Colon (tissue), 2 donors: ENCODE measurements at regions not wholly inside any gene's neighbourhood (a gene's known extent, or its start where the extent isn't known, plus 50 kb on each side); places are given as distances from the start of the nearest gene placed in this dataset.
A peak's percentile ranks its signal among the peaks of the same experiment; 100 is the strongest.
"Not testable (repeated sequence)": the region's sequence is repeated elsewhere in the genome, so short reads cannot be mapped to it uniquely, and the experiment has no call there.

Experiments
- FAIRE-seq: peaks from 2 replicates; lab custom pipeline; 2012; peaks lifted over from hg19 to GRCh38; lab: Jason Lieb, UNC
- donor health status: control.
- donor health status: control.

DNA sequence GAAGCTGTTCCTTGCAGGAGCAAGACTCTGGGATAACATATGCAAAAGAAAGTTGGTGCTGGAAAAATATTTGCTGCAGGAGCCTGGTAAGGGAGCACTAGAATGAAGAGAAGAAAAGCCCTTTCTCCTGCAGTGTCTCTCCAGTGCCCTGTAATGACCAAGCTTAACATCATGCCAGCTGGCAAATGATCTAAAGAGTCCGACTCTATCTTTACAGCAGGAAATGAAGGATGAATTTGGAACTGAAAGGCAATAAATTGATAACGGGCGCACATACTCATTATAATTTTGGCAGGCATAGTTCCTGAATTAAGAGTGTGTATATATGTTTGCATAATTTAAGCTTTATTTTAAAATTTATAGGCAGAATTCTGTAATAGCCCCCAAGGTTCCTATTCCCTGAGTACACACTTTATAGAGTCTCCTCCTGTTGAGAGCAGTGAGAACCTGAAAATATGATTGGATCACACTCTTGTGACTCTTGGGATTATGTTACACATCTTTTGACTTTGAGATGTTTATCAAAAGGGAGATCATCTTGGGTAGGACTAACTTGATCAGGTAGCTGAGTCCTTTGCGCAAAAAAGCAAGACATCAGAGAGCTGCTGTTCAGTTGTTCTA is 299.0 kb upstream of the MBL2 start:
- FAIRE-seq = no peak

GRCh38 chr10:53069013-53069412 is 296.4 kb upstream of the MBL2 start:
- no peak for FAIRE-seq

GRCh38 chr10:53064614-53065013 is 292.0 kb upstream of the MBL2 start:
- no peak for FAIRE-seq

GRCh38 chr10:53063805-53064204 is 291.2 kb upstream of the MBL2 start:
- FAIRE-seq = peak; percentile 14

DNA sequence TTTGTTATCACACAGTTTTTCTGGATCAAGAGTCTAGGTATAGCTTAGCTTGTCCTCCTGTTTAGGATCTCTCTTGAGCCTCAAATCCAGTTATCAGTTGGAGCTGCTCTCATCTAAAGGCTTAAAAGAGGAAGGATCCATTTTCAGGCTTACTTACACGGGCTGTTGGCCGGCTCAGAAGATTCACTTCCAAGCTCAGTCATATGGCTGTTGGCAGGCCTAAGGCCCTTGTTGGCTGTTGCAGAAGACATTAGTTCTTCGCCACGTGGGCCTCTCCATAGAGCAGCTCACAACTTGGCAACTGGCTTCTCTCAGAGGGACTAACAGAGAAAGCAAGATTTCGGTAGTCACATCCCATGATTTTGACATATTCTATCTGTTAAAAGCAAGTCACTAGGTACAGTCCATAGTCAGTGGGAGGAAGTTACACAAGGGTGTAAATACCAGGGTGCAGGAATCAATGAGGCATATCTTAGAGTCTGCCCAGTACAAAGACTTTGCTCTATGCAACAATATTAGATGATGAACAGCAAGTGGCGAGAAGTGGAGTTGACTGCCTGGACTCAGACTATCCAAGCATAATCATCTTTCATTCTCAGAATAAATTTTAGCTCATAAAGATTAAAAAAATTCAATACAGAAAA is 280.1 kb upstream of the MBL2 start:
- no peak for FAIRE-seq

GRCh38 chr10:53045315-53045714 is 272.7 kb upstream of the MBL2 start:
- no peak for FAIRE-seq

DNA sequence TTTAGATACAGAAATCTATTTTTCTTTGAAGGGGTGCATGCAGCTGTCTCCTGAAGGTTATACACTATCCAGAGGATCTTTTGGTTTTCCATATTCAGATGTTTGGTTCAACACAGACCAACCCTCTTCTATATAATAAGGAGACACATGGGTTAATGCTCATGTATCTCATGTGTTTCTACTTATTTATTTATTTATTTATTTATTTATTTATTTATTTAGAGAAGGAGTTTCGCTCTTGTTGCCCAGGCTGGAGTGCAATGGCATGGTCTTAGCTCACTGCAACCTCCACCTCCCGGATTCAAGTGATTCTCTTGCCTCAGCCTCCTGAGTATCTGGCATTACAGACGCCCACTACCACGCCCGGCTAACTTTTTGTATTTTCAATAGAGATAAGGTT is 263.2 kb upstream of the MBL2 start:
- not testable (repeated sequence) for FAIRE-seq

DNA sequence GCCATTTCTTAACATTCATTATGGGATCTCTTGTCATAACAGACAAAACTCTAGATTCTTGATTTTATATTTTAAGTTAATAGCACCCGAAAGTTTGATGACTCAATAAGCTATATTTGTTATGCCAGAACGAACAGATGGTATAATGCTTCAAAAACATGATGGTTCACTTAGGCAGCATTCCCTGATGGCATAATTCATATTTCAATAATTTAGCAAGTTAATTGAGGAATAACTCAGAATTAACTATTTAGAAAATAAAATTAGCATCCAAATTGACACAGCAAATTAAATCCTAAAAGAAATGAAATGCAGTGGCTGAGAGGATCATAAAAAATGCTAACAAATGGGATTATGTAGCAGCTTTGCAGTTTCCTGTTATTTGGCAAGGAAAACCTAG is 260.8 kb upstream of the MBL2 start:
- no peak for FAIRE-seq

DNA sequence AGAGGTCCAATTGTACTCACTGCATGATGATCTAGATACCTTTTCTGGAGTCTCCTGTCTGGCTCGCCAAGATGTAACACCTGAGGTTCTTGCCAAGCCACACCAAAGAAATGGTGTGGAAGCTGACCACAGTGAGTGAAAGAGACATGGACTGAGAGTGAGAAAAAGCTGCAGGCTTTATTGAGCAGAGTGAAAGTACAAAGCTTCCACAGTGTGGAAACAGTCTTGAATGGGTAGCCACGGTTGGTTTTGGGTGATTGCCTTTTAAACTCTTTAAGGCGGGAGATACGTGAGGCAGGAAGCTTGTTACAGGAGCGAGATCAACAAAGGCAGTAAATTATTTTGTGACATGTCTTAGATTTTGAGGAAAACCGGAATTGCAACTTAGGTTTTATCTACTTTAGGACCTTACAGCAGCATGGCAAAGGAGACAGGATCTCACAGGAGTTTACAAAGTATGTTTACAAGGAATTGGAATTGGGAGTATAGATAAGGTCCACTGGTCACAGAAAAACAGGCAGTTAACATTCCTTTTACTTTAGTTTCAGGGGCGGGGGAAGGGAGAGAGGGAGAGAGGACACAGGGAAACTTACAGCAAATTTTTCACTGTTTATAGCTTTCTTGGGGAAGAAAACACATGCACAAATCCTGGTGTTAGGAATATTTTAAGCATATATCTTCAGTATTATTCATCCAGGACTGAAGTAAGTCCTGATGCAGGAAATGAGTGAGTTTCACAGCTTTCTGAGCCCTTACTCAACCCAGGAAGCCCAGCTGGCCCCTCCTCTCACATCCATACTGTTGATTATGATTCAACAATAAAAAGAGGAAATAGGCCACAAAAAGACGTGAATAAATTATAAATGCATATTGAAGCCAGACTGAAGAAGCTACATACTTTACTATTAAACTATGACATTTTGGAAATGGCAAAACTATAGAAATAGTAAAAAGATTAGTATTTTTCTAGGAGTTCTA is 257.6 kb upstream of the MBL2 start:
- not testable (repeated sequence) for FAIRE-seq

DNA sequence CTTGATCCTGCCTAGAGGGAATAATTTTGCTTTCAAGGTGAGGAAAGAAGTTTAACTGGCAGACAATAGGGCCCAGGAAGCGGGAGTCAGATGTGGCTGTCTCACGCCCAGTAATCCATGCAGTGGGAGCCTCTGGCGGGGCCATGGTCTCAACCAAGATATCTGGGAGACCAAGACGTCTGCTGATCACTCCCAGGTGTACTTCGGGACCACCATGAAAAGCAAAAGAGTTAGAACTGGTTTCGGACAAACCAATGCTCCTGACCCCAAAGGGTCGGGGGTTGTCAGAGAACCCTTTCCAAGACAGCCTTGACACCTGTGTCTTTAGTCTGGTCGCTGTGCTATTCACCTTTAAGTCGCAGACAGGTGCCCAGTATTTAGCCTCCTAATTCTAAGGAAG is 256.9 kb upstream of the MBL2 start:
- FAIRE-seq = no peak

GRCh38 chr10:53025765-53026164 is 253.2 kb upstream of the MBL2 start:
- not testable (repeated sequence) for FAIRE-seq

- FAIRE-seq = no peak
These were observed 252.7 kb upstream of the MBL2 start for GRCh38 chr10:53025172-53025711.

DNA sequence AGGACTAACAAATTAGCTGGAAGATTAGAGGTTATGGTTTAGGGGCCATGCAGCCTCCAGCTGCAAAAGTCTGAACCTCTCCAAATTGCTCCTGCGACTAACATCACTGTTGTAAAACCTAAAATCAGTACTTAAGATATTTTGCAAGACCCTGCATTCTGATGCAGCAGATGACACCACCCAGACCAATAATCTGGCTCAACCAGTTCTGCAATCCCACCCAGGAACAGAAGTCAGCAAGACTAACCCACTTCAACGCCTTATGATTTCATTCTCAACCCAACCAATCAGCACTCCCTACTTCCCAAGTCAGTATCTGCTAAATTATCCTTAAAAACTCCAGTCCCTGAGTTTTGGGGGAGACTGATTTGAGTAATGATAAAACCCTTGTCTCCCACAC is 250.8 kb upstream of the MBL2 start:
- no peak for FAIRE-seq

- FAIRE-seq = no peak
These were observed 250.1 kb upstream of the MBL2 start for GRCh38 chr10:53022611-53023088.

DNA sequence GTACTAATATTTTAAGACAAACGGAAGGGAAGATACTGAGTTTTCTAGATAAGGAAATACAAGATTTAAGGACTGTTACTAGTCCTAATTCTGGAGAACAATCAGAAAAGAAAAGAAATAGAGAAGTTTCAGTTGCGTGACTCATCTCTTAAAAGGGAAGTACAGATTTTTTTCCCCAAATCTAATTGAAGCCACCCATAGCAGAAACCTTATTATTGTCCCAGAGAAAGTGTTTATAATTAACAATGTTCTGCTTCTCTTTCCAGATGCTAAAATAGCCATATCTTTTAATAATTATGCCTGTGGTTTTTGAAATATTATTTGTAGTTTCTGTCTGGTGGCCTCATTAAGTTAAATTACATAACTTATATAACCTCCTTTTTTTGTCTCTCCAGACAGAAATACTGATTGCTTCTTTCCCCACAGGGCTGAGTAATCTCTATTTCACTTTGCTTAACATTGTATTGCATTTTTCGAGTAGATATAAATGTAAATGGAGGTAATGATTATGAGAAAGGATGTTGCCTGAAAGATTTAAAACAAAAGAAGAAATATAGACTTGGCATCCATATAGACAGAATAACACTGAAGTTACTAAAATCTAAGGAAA is 240.7 kb upstream of the MBL2 start:
- no peak for FAIRE-seq

DNA sequence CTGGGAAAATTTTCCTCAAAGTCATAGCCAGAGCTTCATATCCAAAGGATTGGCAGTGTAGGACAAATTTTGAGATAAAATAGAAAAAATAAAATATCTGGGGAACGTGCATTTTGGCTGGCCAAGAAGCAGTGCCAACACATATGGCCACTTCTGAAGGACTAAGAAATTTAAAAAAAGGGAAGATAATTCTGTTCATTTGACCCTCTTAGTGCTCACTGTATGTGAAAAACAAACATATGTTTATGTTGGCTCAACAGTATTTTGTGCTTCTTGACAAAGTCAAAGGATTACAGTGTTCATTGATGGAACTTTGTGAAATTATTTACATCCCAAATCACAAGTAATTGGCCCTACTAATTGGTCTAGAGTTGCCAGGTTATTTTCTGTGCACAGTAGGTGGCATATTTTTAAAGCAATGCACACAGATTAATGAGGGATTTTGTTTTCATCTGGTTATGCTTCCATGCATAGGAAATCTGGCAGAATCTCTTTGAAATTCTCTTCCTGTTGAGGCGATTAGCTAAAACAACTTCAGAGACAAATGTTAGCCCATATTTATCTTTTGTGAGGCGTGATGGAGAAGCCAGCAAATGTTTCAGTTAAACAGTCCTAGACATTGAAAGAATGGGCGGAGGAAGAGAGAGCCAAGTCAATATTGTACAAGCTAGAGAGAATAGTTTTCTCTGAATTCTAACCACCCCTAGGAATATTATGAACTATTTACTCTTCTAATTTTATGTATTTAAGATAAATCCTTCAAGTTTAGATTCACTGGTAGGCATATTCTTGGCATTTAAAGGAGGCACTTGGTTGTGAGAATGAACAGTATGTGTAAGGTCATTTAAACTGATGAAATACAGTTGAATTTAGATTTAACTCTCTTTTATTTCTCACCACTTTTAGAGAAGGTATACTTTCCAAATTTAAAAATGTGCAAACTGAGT is 237.7 kb upstream of the MBL2 start:
- no peak for FAIRE-seq

DNA sequence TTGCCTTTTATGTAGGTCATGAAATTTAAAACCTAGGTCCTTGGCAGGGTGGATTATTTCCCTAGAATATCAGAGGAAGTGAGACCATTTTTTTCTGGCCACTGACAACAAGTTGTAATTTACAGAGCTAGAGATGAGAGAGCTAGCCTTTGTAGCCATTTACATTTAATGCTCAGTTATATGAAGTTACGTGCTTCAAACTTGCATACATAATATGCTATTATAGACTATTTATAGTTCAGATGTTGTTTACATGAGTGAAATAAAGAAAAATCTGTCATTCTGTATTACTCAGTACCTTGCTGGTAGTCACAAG is 234.9 kb upstream of the MBL2 start:
- no peak for FAIRE-seq

DNA sequence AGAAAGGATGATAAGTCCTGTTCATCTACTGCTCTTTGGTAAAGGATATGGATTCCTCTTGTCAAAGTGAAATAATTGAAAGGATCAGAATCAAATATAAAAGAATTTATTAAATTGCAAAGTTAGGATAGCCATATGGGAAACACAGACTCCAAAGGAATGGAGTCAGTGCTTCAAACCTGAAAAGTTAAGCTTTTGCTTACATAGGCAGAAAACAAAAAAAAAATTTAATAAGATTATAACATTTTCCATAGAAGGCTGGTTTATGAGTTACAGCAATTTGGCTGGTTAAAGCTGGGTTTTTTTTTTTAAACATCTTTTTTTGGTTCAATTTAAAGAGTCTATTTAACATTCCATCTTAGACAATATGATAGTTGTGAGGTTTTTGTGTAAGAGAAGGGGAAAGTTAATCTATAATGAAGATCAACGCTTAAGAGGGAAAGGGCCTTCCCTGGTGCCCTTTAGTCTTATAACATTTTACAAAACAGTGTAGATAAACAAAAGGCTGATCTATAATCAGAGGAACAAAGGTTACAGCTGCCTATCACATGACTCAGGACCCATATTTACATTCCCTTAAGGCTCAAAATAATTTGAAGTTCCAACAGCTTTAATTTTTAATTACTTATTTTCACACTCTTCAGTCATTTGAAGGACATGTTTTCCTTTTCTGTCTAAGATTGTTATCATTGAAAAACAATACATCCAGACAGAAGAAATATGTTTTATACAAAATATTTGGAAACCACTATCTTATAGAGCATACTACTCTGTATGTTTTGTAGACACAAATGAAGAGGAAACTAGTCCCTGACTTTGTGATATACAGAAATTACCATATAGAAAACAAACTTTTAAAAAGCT is 234.3 kb upstream of the MBL2 start:
- FAIRE-seq = no peak

GRCh38 chr10:53005612-53006345 is 233.2 kb upstream of the MBL2 start:
- FAIRE-seq = no peak
